SK-N-SH treated with all-trans-retinoic acid at 6 μM for 48 hours (cell line): ENCODE measurements at regions not wholly inside any gene's neighbourhood (a gene's known extent, or its start where the extent isn't known, plus 50 kb on each side); places are given as distances from the start of the nearest gene placed in this dataset.

Source experiments
- POU6F1 ChIP-seq: fragments of 250-450 bp; sonication (Bioruptor Pico); IDR thresholded peaks from 2 replicates; pipeline ENCODE4 v1.8.0; 2021; ENCODE audit warnings: low read depth, mild to moderate bottlenecking, moderate library complexity, borderline replicate concordance
- TCF4 ChIP-seq: fragments of 250-450 bp; sonication (Bioruptor Pico); IDR thresholded peaks from 2 replicates; pipeline ENCODE4 v1.8.0; 2021; ENCODE audit warnings: mild to moderate bottlenecking, moderate library complexity, borderline replicate concordance
- ZFP3 ChIP-seq: fragments of 250-450 bp; sonication (Bioruptor Pico); IDR thresholded peaks from 2 replicates; pipeline ENCODE4 v1.5.0; 2020; ENCODE audit warnings: mild to moderate bottlenecking, moderate library complexity

- TF ChIP-seq TCF4 (CRISPR knock-in tag) (no peak), POU6F1 (CRISPR knock-in tag) (no peak), ZFP3 (CRISPR knock-in tag) (no peak)
Observed at GRCh38 chr1:47646676-47647075, 208.8 kb downstream of the FOXD2 start.
